Lower leg skin (tissue), 4 donors: ENCODE measurements at regions not wholly inside any gene's neighbourhood (a gene's known extent, or its start where the extent isn't known, plus 50 kb on each side); places are given as distances from the start of the nearest gene placed in this dataset.
"Not testable (repeated sequence)": the region's sequence is repeated elsewhere in the genome, so short reads cannot be mapped to it uniquely, and the experiment has no call there.

Experiments used
- DNase-seq, 2 donors: peaks; one replicate each; pipeline ENCODE4 v3.0.0-alpha.2; 2019; ENCODE audit warnings: low spot score in 2 of 2
- H3K4me3 ChIP-seq: fragments of 200-600 bp; sonication (generic); 2 replicates; pipeline ENCODE4 v1.5.1; 2017; ENCODE audit warnings: mild to moderate bottlenecking, low read depth; ENCODE audit not compliant: poor library complexity, severe bottlenecking
- CTCF ChIP-seq, 3 donors: fragments of 450-650 bp; IDR thresholded peaks; one replicate each; pipeline ENCODE4 v1.5.1; 2016; ENCODE audit warnings: antibody characterized with exemption in 3 of 3, mild to moderate bottlenecking in 3 of 3, moderate library complexity in 2 of 3
- POLR2A ChIP-seq, 2 donors: fragments of 450-650 bp; IDR thresholded peaks; one replicate each; pipeline ENCODE4 v1.6.1; 2016 to 2017; ENCODE audit warnings: antibody characterized with exemption in 2 of 2, mild to moderate bottlenecking in 1 of 2, moderate library complexity in 1 of 2
- WGBS, 2 donors: methylation state at CpG; one replicate each; pipeline ENCODE4 v1.1.5; 2018; 5-methylcytosine and 5-hydroxymethylcytosine counted together
- intact Hi-C: fragments of 100-400 bp; cut with DNase I; formaldehyde crosslinking; loops from one replicate; pipeline ENCODE4 v1.15.0; 2023; ENCODE audit warnings: low total_unique reads

DNA sequence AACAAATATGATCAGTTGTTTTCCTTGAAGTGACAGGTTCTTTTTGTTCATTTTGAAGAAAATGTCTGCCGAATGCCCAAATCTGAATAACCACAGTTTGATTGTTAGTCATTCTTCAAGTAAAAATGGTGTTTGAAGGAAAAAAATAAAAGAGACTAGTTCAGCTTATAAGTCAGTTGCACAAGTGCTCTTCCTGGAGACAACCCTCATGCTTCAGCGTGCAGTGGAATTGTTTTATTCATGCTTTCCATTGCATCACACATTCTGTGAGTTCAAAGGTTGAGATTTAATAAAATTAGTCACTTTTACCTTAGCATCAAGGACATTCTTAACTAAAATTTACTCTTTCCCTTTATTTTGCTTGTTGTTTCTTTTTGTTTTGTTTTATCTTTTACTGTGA is 404.9 kb downstream of the ZNF674 start:
- TF ChIP-seq POLR2A (IDR thresholded peaks at IDR 0.05) = no peak
- no peak for TF ChIP-seq CTCF (IDR thresholded peaks at IDR 0.05)
- WGBS, 2 donors = 75 to 91% methylated on average over 2 of the region's 2 CpGs
- no peak overlapping the region for H3K4me3 ChIP-seq
- intact Hi-C loops = no loop called here
- DNase-seq = no peak

DNA sequence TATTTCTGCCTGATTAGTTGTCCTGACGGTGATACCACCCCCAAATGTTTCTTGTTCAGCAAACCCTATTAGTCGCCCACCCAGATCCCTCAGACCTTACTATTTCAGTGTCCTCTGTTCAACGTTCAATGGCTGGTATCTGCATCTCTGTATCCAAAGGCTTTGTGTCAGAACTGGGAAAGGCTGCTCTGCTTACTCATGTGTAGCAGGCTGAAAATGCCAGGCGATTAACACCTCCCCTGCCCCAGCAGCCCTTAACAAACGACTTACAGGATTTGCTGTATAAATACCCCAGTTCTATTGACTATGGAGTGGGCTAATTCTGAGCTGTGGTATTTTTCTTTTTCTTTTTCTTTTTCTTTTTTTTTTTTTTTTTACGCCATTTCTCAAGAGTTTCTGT is 415.0 kb downstream of the ZNF674 start:
- DNase-seq = no peak
- TF ChIP-seq POLR2A (IDR thresholded peaks at IDR 0.05) = no peak
- TF ChIP-seq CTCF (IDR thresholded peaks at IDR 0.05) = no peak
- intact Hi-C loops = no loop called here
- H3K4me3 ChIP-seq = no peak overlapping the region
- 60 to 66% methylated on average over 6 of the region's 6 CpGs for WGBS, 2 donors

DNA sequence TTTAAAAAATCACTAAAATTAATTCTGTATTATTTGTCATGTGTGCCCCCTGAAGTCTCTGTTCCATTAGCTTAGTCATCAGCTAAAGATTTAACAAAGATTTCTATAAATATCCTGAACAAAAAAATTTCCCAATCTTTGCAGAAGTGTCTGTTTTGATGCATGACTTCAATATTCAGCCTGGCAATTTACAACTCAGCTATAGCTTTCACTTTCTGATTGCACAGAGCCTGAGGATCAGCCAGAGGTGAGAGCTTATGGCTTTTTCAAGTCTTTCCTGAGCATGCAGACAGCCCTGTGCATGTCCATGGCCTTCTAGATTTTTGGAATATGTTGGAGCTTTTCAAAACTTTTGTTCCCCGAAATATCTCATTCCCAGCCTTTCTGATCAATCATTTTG is 420.1 kb downstream of the ZNF674 start:
- DNase-seq = no peak
- WGBS, 2 donors = 36 to 47% methylated on average over 1 of the region's 1 CpG
- no peak for TF ChIP-seq CTCF (IDR thresholded peaks at IDR 0.05)
- TF ChIP-seq POLR2A (IDR thresholded peaks at IDR 0.05) = no peak

GRCh38 chrX:46117234-46117633 is 428.0 kb downstream of the ZNF674 start:
- peak in 1 of 2 donors; percentile 21 for DNase-seq
- TF ChIP-seq POLR2A (IDR thresholded peaks at IDR 0.05) (no peak), CTCF (IDR thresholded peaks at IDR 0.05) (no peak)
- H3K4me3 ChIP-seq = no peak overlapping the region
- intact Hi-C loops = no loop called here
- 20 to 54% methylated on average over 1 to 2 of the region's 2 CpGs for WGBS, 2 donors

More for the DNA sequence above, 420.1 kb downstream of the ZNF674 start:
- intact Hi-C loops = no loop called here
- H3K4me3 ChIP-seq = no peak overlapping the region

GRCh38 chrX:46087310-46087709 is 457.9 kb downstream of the ZNF674 start:
- DNase-seq, H3K4me3 ChIP-seq, intact Hi-C loops: not testable (repeated sequence)
- WGBS, 2 donors = 80 to 91% methylated on average over 6 of the region's 6 CpGs

DNA sequence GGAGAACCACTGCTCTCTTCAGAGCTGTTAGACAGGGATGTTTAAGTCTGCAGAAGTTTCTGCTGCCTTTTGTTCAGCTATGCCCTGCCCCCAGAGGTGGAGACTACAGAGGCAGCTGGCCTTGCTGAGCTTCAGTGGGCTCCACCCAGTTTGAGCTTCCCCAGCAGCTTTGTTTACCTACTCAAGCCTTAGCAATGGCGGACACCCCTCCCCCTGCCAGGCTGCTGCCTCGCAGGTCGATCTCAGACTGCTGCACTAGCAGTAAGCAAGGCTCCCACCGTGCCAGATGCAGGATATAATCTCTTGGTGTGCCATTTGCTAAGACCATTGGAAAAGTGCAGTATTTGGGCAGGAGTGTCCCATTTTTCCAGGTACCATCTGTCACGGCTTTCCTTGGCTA is 465.1 kb downstream of the ZNF674 start:
- H3K4me3 ChIP-seq, intact Hi-C loops, DNase-seq: not testable (repeated sequence)
- WGBS, 2 donors = 89 to 94% methylated on average over 3 to 5 of the region's 5 CpGs

DNA sequence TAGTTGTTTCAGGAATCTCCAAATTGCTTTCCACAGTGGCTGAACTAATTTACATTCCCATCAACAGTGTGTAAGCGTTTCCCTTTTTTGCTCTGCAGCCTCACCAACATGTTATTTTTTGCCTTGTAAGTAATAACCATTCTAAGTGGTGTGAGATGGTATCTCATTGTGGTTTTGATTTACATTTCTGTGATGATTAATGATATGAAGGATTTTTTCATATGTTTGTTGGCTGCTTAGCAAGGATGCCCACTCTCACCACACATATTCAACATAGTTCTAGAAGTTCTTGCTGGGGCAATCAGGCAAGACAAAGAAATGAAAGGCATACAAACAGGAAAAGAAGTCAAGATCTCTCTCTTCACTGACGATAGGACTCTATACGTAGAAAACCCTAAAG is 472.4 kb downstream of the ZNF674 start:
- intact Hi-C loops = no loop called here
- 62 to 64% methylated on average over 3 of the region's 3 CpGs for WGBS, 2 donors
- TF ChIP-seq CTCF (IDR thresholded peaks at IDR 0.05) (no peak), POLR2A (IDR thresholded peaks at IDR 0.05) (no peak)
- H3K4me3 ChIP-seq = no peak overlapping the region
- DNase-seq = no peak
